ENCODE measurements at regions not wholly inside any gene's neighbourhood (a gene's known extent, or its start where the extent isn't known, plus 50 kb on each side); places are given as distances from the start of the nearest gene placed in this dataset.

- peak; percentile 18 for DNase-seq (ENCODE audit: low spot score)
These were observed 232.1 kb downstream of the LMO4 start for GRCh38 chr1:87560601-87561360.

DNA sequence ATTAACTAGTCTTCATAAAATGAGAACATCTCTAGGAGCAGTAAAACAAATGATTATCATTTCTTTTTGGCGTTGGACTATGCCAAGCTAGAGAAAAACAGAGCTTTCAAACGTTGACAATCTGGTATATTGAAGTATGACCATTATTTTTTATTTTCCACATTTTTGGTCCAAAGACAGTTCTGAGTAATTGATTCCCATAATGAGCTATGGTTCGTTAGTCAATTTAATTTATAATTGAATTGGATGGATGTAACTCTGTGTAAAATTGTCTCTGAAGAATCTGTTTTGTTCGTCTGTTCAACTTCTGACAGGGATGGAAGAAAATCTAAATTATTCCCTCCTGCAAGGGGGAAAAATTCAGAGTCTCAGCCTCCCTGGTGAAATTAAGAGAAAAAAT lies 234.5 kb downstream of the LMO4 start:
- DNase-seq (ENCODE audit: low spot score) = no peak

DNA sequence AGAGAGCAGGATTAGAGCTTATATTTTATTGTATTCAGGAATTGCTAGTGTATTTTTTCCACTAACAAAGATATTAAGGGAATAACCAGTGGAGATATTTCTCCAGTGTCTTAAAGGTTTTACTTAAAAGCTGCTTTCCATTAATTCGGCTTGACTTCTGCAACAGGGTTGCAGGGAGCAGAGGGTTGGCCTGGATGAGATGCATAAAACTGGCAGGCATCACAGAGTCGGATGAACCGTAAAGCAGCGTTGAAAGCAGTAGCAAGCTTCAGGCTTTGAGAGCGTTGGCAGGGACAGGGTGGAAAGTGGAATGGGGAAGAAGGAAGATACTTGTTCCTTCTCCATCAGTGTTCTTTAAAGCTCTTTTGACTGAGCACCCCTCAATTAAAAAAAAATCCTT lies 237.2 kb downstream of the LMO4 start:
- no peak for DNase-seq (ENCODE audit: low spot score)

- DNase-seq (ENCODE audit: low spot score) = no peak
These were observed 239.3 kb downstream of the LMO4 start for GRCh38 chr1:87568005-87568404.

DNA sequence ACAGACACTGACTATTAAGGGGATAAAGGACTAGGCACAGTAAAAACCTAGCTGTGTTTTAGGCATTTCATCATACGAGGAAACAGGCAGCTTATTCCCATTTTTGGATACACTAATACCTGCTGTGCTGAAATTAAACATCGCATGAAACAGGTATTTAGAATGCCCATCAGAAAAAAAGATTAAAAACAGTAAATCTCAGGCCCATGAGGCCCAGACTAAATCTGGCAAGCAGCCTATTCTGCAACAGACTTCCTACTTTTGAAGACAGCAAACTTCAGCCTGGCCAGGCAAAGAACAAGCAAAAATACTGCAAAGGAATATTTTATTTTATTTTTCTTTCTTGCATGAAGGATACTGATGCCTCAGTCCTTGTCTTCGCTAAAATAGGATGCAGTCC lies 240.2 kb downstream of the LMO4 start:
- no peak for DNase-seq (ENCODE audit: low spot score)

GRCh38 chr1:87572008-87572407 lies 243.3 kb downstream of the LMO4 start:
- no peak for DNase-seq (ENCODE audit: low spot score)

DNA sequence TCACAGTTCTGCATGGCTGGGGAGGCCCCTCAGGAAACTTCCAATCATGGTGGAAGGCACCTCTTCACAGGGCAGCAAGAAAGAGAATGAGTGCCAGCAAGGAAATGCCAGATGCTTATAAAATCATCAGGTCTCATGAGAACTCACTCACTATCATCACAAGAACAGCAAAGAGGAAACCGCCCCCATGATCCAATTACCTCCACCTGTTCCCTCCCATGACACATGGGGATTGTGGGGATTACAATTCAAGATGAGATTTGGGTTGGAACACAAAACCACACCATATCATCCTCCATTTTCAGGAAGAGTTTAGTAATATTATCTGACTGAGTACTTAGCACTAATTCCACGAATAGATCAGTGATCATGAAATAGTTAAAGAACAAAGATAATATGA lies 244.2 kb downstream of the LMO4 start:
- no peak for DNase-seq (ENCODE audit: low spot score)

GRCh38 chr1:87575528-87575927 lies 246.8 kb downstream of the LMO4 start:
- no peak for DNase-seq (ENCODE audit: low spot score)

DNA sequence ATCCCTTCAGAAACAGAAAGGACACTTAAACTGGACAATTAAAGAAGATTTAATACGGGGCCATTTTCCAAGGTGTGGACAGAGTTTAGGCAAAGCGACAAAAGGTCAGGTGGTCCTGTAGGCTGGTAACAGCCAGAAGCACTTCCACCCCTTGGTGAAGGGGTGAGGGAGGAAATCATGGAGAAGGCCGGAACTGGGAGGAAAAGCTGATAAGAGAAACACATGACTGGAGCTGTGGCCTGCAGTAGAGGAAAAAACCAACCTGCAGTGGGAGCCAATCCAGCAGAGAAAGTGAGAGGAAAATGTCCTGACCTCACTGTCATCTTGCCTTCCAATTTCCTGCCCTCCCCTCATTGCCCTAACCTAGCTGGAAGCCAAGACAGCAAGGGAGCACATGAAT lies 249.8 kb downstream of the LMO4 start:
- DNase-seq (ENCODE audit: low spot score) = no peak

DNA sequence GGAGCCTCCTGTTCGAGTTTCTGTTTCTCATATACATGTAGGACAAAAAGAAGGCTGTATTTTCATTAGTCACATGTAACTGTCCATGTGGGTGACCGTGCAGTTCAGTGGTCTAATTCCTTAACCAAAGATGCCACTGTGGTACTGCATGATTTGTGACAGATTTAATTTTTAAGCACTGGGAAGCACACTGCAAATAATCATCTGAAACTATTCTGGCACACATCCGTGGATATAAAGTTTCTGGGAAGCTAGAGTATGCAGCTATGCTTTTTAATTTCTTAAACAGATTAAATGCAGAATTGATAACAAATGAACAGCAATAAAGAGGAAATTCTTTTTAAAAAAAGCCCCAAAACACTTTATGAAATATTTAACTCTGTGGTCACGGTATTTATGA lies 254.8 kb downstream of the LMO4 start:
- DNase-seq (ENCODE audit: low spot score) = no peak

DNA sequence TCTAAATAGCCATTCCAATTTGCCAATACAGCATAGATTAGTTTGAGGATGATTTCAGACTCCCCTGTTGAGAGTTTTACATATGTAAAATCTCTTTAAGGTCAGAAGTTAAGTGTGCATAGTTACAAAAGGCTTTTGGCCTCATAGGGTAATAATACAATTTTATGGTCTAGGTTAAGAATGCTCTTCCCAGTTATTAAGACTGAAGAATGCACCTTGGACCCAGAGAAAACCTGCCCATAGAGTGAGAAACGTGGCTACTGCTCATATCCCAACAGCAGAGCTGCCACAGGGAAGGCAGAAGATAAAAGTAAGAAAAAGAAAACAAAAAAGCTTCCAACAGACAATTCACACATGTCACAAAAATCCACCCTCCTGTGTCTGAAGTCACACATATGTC lies 255.9 kb downstream of the LMO4 start:
- no peak for DNase-seq (ENCODE audit: low spot score)

GRCh38 chr1:87586501-87586900 lies 257.8 kb downstream of the LMO4 start:
- DNase-seq (ENCODE audit: low spot score) = no peak

- no peak for DNase-seq (ENCODE audit: low spot score)
These were observed 259.8 kb downstream of the LMO4 start for GRCh38 chr1:87588495-87588894.

DNA sequence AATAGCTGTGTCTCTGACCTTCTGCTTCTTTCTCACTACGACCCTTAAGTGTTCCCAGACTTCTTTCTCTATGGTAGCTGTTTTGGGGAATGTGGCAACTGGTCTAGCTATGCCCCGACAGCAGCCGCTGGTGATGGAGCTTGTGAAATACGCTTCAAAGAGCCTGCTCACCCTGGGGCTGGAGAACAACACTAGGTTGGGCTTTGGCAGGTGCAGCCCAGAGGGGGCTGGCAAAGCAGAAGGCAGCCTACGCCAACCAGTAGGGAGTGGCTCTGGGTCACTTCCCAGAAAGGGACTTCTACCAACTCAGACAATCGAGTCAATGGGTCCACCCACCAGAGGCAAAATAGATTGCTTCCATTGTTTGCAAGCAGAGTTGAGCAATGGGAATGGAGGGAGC lies 262.8 kb downstream of the LMO4 start:
- DNase-seq (ENCODE audit: low spot score) = no peak

GRCh38 chr1:87592156-87592555 lies 263.5 kb downstream of the LMO4 start:
- no peak for DNase-seq (ENCODE audit: low spot score)

DNA sequence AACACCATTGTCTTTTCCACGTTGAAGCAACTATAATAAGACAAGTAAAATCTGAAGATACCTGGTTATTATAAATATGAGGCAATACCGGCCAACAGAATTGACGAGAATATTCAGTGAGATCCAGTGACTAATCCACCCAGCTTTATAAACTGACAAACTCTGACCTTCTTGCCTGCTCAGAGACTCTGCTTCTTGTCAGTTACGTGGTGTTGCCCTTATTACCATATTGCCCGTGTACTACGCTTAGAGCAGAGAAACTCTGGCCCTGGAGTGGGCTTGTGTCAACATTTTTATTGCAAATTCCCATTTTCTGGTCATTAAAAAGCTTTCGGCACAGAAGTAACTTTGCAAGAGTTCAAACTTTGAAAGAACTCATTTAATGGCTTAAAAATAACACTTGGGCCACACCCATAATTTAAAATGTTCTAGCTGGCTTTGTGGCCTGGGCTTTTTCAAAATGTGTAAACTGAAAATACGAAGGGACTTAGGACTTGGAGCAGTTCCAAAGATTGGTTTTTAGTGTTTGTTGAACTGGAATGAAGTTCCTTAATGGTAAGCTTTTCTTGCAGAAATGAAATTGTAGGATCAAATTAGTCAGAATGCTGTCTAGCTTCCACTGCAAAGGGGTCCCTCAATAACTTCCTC lies 266.2 kb downstream of the LMO4 start:
- no peak for DNase-seq (ENCODE audit: low spot score)

- no peak for DNase-seq (ENCODE audit: low spot score)
These were observed 266.7 kb downstream of the LMO4 start for GRCh38 chr1:87595384-87595781.

- no peak for DNase-seq (ENCODE audit: low spot score)
These were observed 269.7 kb downstream of the LMO4 start for GRCh38 chr1:87598429-87598828.

GRCh38 chr1:87599569-87599968 lies 270.9 kb downstream of the LMO4 start:
- no peak for DNase-seq (ENCODE audit: low spot score)

- DNase-seq (ENCODE audit: low spot score) = no peak
These were observed 271.6 kb downstream of the LMO4 start for GRCh38 chr1:87600055-87600850.

DNA sequence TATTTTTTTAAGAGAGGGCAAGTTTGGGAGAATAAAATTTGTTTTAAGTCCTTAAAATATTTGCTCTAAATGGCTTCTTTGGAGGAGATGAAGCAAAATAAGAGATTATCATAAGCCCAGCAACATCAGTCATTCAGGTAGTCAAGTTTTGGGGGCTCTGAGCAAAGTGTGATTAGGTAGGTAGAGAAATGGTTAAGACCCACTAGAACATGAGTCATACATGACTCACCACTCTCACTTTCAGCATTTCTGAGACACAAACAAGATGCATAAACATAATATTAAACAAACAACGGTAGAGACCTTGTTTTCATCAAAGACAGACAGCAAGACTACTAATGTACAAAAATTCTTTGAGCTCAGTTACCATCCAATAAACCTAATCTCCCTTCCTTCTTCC lies 272.2 kb downstream of the LMO4 start:
- DNase-seq (ENCODE audit: low spot score) = no peak

DNA sequence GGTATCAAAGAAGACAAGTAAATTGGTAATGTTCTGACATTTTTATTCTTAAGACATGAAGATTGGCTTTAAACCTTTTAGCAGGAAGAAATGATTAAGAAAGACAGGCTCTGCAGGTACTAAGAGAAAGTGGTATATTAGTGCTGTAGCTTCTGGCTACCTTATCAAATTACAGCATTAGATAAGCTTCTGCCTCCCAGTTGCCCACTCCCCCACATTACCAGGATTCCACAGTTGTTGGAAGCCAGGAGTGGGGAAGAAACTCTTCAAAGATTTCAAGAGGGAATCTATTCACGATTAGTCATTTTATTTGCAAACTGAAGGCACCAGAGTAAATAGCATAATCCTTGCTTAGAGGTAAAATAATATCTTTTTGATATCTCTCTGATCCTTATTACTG lies 274.9 kb downstream of the LMO4 start:
- DNase-seq (ENCODE audit: low spot score) = peak; percentile 8

DNA sequence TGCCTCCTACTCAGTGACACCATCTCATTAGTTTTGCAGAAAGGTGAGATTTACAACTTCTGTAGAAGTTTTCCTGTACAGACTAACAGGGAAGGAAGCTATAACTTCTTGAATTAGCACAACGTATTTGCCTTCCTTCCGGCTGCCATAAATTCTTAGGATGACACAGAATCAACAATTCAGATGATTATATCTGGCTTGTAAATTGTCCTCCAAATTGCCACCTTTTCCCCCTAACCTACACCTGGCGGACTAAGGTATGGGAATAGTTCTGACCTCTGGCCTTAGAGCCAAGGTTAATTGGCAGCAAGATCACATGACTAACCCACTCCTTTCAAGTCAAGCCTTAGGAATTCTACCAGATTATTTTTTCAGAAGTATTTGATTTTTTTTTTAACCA lies 284.3 kb downstream of the LMO4 start:
- no peak for DNase-seq (ENCODE audit: low spot score)

All from SK-N-DZ (cell line).